H1 (cell line): ENCODE measurements at regions not wholly inside any gene's neighbourhood (a gene's known extent, or its start where the extent isn't known, plus 50 kb on each side); places are given as distances from the start of the nearest gene placed in this dataset.
"Not testable (repeated sequence)": the region's sequence is repeated elsewhere in the genome, so short reads cannot be mapped to it uniquely, and the experiment has no call there.

Experiments used
- CTBP2 ChIP-seq: IDR thresholded peaks from 2 replicates; pipeline ENCODE4 v1.7.0; 2011; ENCODE audit warnings: borderline replicate concordance, mild to moderate bottlenecking, moderate library complexity, mixed read lengths, low read length; ENCODE audit not compliant: insufficient read depth, insufficient read length
- EZH2 ChIP-seq: fragments of 200-600 bp; sonication (generic); IDR thresholded peaks from 2 replicates; pipeline ENCODE4 v1.7.1; 2012; ENCODE audit warnings: low read depth, mild to moderate bottlenecking, moderate library complexity, low read length, inconsistent platforms; ENCODE audit not compliant: severe bottlenecking
- FOSL1 ChIP-seq: IDR thresholded peaks from 2 replicates; pipeline ENCODE4 v1.6.1; 2011; ENCODE audit warnings: mild to moderate bottlenecking, low read depth, low read length, moderate library complexity; ENCODE audit not compliant: insufficient read depth
- KDM1A ChIP-seq: fragments of 200-600, 300-600 bp; sonication (generic); IDR thresholded peaks from 2 replicates; pipeline ENCODE4 v1.7.1; 2016; ENCODE audit warnings: mild to moderate bottlenecking, low read length, borderline replicate concordance
- POLR2AphosphoS5 ChIP-seq: IDR thresholded peaks from 2 replicates; pipeline ENCODE4 v1.6.1; 2011; ENCODE audit warnings: low read depth, low read length
- RXRA ChIP-seq: IDR thresholded peaks from 2 replicates; pipeline ENCODE4 v1.6.1; 2011; ENCODE audit warnings: low read depth, mild to moderate bottlenecking, low read length, moderate library complexity; ENCODE audit not compliant: insufficient read depth
- SIX5 ChIP-seq: IDR thresholded peaks from 2 replicates; pipeline ENCODE4 v1.6.1; 2011; ENCODE audit warnings: mild to moderate bottlenecking, low read depth, low read length
- SP4 ChIP-seq: IDR thresholded peaks from 2 replicates; pipeline ENCODE4 v1.6.1; 2012; ENCODE audit warnings: low read length, inconsistent platforms
- TAF1 ChIP-seq: IDR thresholded peaks from 2 replicates; pipeline ENCODE4 v1.6.1; 2011; ENCODE audit warnings: mild to moderate bottlenecking, low read depth, low read length
- TBP ChIP-seq: IDR thresholded peaks from 2 replicates; pipeline ENCODE4 v1.6.1; 2011; ENCODE audit warnings: low read depth, low read length, improper control_type of control experiment
- YY1 ChIP-seq: IDR thresholded peaks from 2 replicates; pipeline ENCODE4 v1.6.1; 2011; ENCODE audit warnings: low read depth, mild to moderate bottlenecking, low read length
- TF ChIP-seq, protein P1 (sequence below), 3 experiments: IDR thresholded peaks; 1 replicate in 2 of 3; 2 replicates in 1 of 3; pipeline versions ENCODE4 v1.5.1 to v1.6.1; 2011; ENCODE audit warnings: low read length in 3 of 3, mild to moderate bottlenecking in 3 of 3, inconsistent platforms in 2 of 3, low read depth in 1 of 3, moderate library complexity in 1 of 3; ENCODE audit not compliant: insufficient read depth in 1 of 3; ENCODE audit errors: control extremely low read depth in 1 of 3

DNA sequence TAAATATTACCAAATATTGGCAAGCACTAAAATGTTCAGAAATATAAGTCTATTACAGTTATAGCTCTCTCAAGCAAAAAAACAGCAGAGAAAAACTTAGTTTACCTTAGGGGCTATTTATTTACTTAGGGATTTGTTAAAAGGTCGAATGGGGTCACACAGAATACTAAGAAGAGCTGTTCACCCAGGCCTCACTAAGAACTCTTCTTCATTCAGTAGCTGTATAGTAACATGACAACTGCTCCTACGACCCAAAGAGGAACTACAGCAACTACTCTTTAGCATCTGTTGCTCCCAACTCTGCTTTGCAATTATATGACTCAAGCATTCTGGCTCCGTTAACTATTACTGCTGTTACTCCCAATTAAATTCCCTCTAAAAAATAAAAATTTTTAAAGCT, 150.8 kb upstream of the C1QTNF3 start:
- TF ChIP-seq SIX5, TBP, KDM1A, POLR2AphosphoS5, YY1, TAF1, CTBP2, SP4, EZH2, FOSL1, RXRA: not testable (repeated sequence)
- TF ChIP-seq, protein P1, sequence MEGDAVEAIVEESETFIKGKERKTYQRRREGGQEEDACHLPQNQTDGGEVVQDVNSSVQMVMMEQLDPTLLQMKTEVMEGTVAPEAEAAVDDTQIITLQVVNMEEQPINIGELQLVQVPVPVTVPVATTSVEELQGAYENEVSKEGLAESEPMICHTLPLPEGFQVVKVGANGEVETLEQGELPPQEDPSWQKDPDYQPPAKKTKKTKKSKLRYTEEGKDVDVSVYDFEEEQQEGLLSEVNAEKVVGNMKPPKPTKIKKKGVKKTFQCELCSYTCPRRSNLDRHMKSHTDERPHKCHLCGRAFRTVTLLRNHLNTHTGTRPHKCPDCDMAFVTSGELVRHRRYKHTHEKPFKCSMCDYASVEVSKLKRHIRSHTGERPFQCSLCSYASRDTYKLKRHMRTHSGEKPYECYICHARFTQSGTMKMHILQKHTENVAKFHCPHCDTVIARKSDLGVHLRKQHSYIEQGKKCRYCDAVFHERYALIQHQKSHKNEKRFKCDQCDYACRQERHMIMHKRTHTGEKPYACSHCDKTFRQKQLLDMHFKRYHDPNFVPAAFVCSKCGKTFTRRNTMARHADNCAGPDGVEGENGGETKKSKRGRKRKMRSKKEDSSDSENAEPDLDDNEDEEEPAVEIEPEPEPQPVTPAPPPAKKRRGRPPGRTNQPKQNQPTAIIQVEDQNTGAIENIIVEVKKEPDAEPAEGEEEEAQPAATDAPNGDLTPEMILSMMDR (IDR thresholded peaks at IDR 0.05; ENCODE audit: control extremely low read depth in 1 of 3, insufficient read depth in 1 of 3, low read depth in 1 of 3, low read length in 3 of 3) = not testable (repeated sequence)
